ENCODE measurements at regions not wholly inside any gene's neighbourhood (a gene's known extent, or its start where the extent isn't known, plus 50 kb on each side); places are given as distances from the start of the nearest gene placed in this dataset.

DNA sequence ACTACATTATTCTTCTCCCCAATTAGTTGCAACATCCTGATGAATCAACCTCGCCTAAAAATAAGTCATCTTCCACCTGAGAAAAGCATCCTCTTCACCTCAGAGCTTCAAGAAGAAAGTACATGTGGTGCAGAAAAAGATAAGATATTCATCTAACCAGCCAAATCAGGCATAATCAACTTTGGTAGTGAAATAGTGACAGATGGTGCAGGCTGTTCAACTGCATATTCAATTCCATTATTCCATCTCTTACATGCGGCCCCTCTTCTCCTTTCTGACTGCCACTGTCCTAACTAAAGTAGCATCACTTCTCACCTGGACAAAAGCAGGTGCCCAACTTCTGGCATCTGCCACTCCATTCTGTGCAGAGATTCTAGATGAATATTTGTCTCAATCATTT, 148.4 kb upstream of the STEAP1 start:
- Histone ChIP-seq H3K27ac (replicated peaks) (no peak overlapping the region), H3K27me3 (ENCODE audit: insufficient read depth, poor library complexity, severe bottlenecking) (no peaks in the 10 kb centered on the region), H3K4me3 (replicated peaks; ENCODE audit: insufficient read depth, low read length) (no peak overlapping the region)
- TF ChIP-seq POLR2AphosphoS5 (IDR thresholded peaks at IDR 0.05; ENCODE audit: low read depth) (no peak), GABPA (IDR thresholded peaks at IDR 0.05; ENCODE audit: low read depth) (no peak), SPI1 (IDR thresholded peaks at IDR 0.05; ENCODE audit: borderline replicate concordance, low read depth) (no peak)
- TF ChIP-seq, protein P1, sequence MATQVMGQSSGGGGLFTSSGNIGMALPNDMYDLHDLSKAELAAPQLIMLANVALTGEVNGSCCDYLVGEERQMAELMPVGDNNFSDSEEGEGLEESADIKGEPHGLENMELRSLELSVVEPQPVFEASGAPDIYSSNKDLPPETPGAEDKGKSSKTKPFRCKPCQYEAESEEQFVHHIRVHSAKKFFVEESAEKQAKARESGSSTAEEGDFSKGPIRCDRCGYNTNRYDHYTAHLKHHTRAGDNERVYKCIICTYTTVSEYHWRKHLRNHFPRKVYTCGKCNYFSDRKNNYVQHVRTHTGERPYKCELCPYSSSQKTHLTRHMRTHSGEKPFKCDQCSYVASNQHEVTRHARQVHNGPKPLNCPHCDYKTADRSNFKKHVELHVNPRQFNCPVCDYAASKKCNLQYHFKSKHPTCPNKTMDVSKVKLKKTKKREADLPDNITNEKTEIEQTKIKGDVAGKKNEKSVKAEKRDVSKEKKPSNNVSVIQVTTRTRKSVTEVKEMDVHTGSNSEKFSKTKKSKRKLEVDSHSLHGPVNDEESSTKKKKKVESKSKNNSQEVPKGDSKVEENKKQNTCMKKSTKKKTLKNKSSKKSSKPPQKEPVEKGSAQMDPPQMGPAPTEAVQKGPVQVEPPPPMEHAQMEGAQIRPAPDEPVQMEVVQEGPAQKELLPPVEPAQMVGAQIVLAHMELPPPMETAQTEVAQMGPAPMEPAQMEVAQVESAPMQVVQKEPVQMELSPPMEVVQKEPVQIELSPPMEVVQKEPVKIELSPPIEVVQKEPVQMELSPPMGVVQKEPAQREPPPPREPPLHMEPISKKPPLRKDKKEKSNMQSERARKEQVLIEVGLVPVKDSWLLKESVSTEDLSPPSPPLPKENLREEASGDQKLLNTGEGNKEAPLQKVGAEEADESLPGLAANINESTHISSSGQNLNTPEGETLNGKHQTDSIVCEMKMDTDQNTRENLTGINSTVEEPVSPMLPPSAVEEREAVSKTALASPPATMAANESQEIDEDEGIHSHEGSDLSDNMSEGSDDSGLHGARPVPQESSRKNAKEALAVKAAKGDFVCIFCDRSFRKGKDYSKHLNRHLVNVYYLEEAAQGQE (IDR thresholded peaks at IDR 0.05; ENCODE audit: insufficient replicate concordance, low read depth): no peak
- TF ChIP-seq, protein P2, sequence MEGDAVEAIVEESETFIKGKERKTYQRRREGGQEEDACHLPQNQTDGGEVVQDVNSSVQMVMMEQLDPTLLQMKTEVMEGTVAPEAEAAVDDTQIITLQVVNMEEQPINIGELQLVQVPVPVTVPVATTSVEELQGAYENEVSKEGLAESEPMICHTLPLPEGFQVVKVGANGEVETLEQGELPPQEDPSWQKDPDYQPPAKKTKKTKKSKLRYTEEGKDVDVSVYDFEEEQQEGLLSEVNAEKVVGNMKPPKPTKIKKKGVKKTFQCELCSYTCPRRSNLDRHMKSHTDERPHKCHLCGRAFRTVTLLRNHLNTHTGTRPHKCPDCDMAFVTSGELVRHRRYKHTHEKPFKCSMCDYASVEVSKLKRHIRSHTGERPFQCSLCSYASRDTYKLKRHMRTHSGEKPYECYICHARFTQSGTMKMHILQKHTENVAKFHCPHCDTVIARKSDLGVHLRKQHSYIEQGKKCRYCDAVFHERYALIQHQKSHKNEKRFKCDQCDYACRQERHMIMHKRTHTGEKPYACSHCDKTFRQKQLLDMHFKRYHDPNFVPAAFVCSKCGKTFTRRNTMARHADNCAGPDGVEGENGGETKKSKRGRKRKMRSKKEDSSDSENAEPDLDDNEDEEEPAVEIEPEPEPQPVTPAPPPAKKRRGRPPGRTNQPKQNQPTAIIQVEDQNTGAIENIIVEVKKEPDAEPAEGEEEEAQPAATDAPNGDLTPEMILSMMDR (IDR thresholded peaks at IDR 0.05; ENCODE audit: insufficient read depth, low read length): no peak
- DNase-seq (ENCODE audit: low read depth in 1 of 2, low spot score in 1 of 2): no peak

DNA sequence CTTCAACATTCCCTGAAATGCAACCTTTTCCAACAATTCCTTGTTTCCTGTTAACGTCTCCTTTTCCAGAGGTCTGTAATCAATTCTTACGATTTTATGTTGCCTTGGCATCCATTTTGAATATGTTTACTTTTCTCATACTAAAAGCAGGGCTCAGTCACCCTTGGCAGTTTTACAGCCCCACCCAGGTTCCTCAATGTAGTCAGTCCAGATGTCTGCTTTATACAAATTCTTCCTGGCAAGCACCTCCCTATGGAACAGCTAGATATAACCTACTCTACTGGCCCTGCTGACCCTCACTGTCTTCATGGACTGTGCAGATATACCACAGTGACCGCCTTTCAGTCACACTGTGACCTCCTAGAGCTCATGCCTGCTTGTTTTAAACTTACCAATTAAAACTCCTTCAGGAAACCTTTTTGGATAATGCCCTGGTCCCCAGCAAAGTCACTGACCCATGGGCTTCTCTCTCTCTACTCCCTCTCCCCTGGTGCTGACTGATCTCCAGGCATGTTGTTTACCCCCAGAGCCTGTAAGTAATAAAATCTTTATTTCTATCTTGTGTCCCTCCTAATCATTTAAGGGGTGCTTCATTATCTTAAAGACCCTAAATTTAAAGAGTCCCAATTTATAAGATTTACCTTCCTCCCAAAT, 147.1 kb upstream of the STEAP1 start:
- DNase-seq (ENCODE audit: low read depth in 1 of 2, low spot score in 1 of 2): no peak
- no peak for TF ChIP-seq SPI1 (IDR thresholded peaks at IDR 0.05; ENCODE audit: borderline replicate concordance, low read depth)
- no peak for TF ChIP-seq GABPA (IDR thresholded peaks at IDR 0.05; ENCODE audit: low read depth)
- TF ChIP-seq, protein P2 (IDR thresholded peaks at IDR 0.05; ENCODE audit: insufficient read depth, low read length): no peak
- no peak for TF ChIP-seq POLR2AphosphoS5 (IDR thresholded peaks at IDR 0.05; ENCODE audit: low read depth)
- TF ChIP-seq, protein P1 (IDR thresholded peaks at IDR 0.05; ENCODE audit: insufficient replicate concordance, low read depth): no peak
- no peaks in the 10 kb centered on the region for H3K27me3 ChIP-seq (ENCODE audit: insufficient read depth, poor library complexity, severe bottlenecking)
- no peak overlapping the region for H3K27ac ChIP-seq (replicated peaks)
- H3K4me3 ChIP-seq (replicated peaks; ENCODE audit: insufficient read depth, low read length): no peak overlapping the region

DNA sequence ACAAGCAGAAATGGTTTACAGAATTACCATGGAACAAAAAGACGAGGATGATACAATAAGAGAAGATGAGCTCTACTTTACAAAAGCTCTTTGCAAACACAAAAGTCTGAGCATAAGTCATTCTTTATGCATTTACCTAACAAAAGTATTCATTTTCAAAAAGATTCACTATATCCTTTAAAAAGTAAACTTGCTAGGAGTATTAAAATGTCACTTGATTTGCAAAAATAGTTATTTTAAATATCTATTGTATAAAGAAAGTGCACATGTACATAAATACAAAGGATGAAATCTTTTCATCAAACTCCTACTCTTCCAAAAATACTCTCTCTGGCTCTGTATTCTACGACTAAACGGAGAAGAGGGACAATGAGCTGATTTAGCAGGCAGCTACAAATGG, 146.4 kb upstream of the STEAP1 start:
- no peak overlapping the region for H3K4me3 ChIP-seq (replicated peaks; ENCODE audit: insufficient read depth, low read length)
- DNase-seq (ENCODE audit: low read depth in 1 of 2, low spot score in 1 of 2): no peak
- no peaks in the 10 kb centered on the region for H3K27me3 ChIP-seq (ENCODE audit: insufficient read depth, poor library complexity, severe bottlenecking)
- TF ChIP-seq, protein P1 (IDR thresholded peaks at IDR 0.05; ENCODE audit: insufficient replicate concordance, low read depth): no peak
- TF ChIP-seq, protein P2 (IDR thresholded peaks at IDR 0.05; ENCODE audit: insufficient read depth, low read length): no peak
- no peak overlapping the region for H3K27ac ChIP-seq (replicated peaks)
